ENCODE measurements at regions not wholly inside any gene's neighbourhood (a gene's known extent, or its start where the extent isn't known, plus 50 kb on each side); places are given as distances from the start of the nearest gene placed in this dataset.

- peaks cover 0 to 3% of the 10 kb centered on the region in 2 donors for H3K9me3 ChIP-seq (ENCODE audit: control insufficient read depth in 1 of 2, low read length in 2 of 2)
- H3K27me3 Mint-ChIP-seq: no peaks in the 10 kb centered on the region
- no peaks in the 10 kb centered on the region for H3K27me3 ChIP-seq (ENCODE audit: insufficient read depth, low read length)
- H3K36me3 ChIP-seq (ENCODE audit: insufficient read depth, low read length): no peaks in the 10 kb centered on the region
- H3K27ac ChIP-seq (ENCODE audit: low read depth, low read length): no peak overlapping the region
- H3K4me1 ChIP-seq (ENCODE audit: insufficient read depth, low read length): no peaks in the 10 kb centered on the region
- no peak overlapping the region for H3K4me3 ChIP-seq (ENCODE audit: low read length in 2 of 2)
- CTCF ChIA-PET (ENCODE audit: partially characterized antibody): no interaction called here
- DNase-seq: no peak
- H3K36me3 Mint-ChIP-seq: no peaks in the 10 kb centered on the region
- no peaks in the 10 kb centered on the region for H3K4me1 Mint-ChIP-seq
- intact Hi-C loops (cut with micrococcal nuclease): no loop called here
- POLR2A ChIA-PET (ENCODE audit: partially characterized antibody): no interaction called here
- no peak overlapping the region for H3K27ac Mint-ChIP-seq
- peaks cover 0 to 10% (median 2%) of the 10 kb centered on the region in 8 donors for H3K9me3 Mint-ChIP-seq
- no peak overlapping the region for H3K4me3 Mint-ChIP-seq
These were observed 939.5 kb downstream of the EPHA7 start for GRCh38 chr6:92479831-92480230.

DNA sequence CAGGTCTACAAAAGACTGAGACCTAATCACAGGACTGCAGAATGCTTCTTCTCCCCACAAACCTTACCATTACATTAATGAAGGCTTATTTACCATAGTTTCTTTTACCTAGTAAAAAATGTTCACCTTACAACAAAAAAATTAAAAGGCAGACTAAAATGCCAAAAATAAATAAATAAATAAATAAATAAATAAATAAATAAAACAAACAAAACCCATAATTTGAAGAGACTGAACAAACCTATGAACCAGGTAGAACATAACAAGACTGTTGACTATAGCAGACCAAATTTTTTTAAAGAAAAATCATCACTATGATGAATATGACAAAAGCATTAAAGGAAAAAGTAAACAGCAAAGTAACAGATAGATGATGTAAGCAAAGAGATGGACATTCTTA, 946.3 kb downstream of the EPHA7 start:
- POLR2A ChIA-PET (ENCODE audit: partially characterized antibody): no interaction called here
- Mint-ChIP-seq H3K4me3 (no peak overlapping the region), H3K36me3 (no peaks in the 10 kb centered on the region), H3K27ac (no peak overlapping the region), H3K4me1 (no peaks in the 10 kb centered on the region), H3K9me3 (peaks cover 2 to 13% (median 9%) of the 10 kb centered on the region in 8 donors), H3K27me3 (no peaks in the 10 kb centered on the region)
- Histone ChIP-seq H3K27ac (ENCODE audit: low read depth, low read length) (no peak overlapping the region), H3K4me1 (ENCODE audit: insufficient read depth, low read length) (no peaks in the 10 kb centered on the region), H3K9me3 (ENCODE audit: control insufficient read depth in 1 of 2, low read length in 2 of 2) (peaks cover 0 to 3% of the 10 kb centered on the region in 2 donors), H3K36me3 (ENCODE audit: insufficient read depth, low read length) (no peaks in the 10 kb centered on the region), H3K27me3 (ENCODE audit: insufficient read depth, low read length) (no peaks in the 10 kb centered on the region), H3K4me3 (ENCODE audit: low read length in 2 of 2) (no peak overlapping the region)
- DNase-seq: no peak
- CTCF ChIA-PET (ENCODE audit: partially characterized antibody): no interaction called here
- intact Hi-C loops (cut with micrococcal nuclease): no loop called here

- Histone ChIP-seq H3K4me1 (ENCODE audit: insufficient read depth, low read length) (no peaks in the 10 kb centered on the region), H3K9me3 (ENCODE audit: control insufficient read depth in 1 of 2, low read length in 2 of 2) (no peaks in the 10 kb centered on the region), H3K4me3 (ENCODE audit: low read length in 2 of 2) (no peak overlapping the region), H3K36me3 (ENCODE audit: insufficient read depth, low read length) (no peaks in the 10 kb centered on the region), H3K27me3 (ENCODE audit: insufficient read depth, low read length) (no peaks in the 10 kb centered on the region), H3K27ac (ENCODE audit: low read depth, low read length) (no peak overlapping the region)
- ChIA-PET CTCF (ENCODE audit: partially characterized antibody) (no interaction called here), POLR2A (ENCODE audit: partially characterized antibody) (no interaction called here)
- Mint-ChIP-seq H3K27ac (no peak overlapping the region), H3K9me3 (peaks cover 8 to 39% (median 17%) of the 10 kb centered on the region in 8 donors), H3K27me3 (no peaks in the 10 kb centered on the region), H3K4me1 (no peaks in the 10 kb centered on the region), H3K36me3 (no peaks in the 10 kb centered on the region), H3K4me3 (no peak overlapping the region)
- intact Hi-C loops (cut with micrococcal nuclease): no loop called here
- no peak for DNase-seq
These were observed 950.1 kb downstream of the EPHA7 start for GRCh38 chr6:92469186-92469828.

DNA sequence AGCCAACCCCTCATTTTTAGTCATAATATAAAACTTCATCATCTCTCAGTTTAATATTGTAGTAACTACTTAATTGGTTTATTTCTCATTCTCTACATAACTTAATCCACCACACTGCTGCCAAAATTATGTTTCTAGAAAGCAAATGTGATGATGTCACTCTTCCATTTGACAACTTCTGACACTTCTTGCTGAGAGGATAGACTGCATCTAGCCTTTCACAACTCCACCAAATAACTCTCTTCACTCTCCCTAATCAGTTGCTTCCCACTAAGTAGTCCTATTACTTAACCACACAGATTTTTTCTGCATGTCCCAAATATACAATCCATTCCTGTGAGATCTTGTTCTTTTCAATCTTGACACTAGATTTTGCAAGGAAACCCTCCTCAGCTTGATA, 951.3 kb downstream of the EPHA7 start:
- POLR2A ChIA-PET (ENCODE audit: partially characterized antibody): no interaction called here
- intact Hi-C loops (cut with micrococcal nuclease): no loop called here
- CTCF ChIA-PET (ENCODE audit: partially characterized antibody): no interaction called here
- H3K9me3 ChIP-seq (ENCODE audit: control insufficient read depth in 1 of 2, low read length in 2 of 2): no peaks in the 10 kb centered on the region
- no peak overlapping the region for H3K27ac ChIP-seq (ENCODE audit: low read depth, low read length)
- DNase-seq: no peak
- H3K36me3 ChIP-seq (ENCODE audit: insufficient read depth, low read length): no peaks in the 10 kb centered on the region
- H3K4me3 ChIP-seq (ENCODE audit: low read length in 2 of 2): no peak overlapping the region
- H3K4me1 ChIP-seq (ENCODE audit: insufficient read depth, low read length): no peaks in the 10 kb centered on the region
- H3K27me3 ChIP-seq (ENCODE audit: insufficient read depth, low read length): no peaks in the 10 kb centered on the region
- Mint-ChIP-seq H3K27me3 (no peaks in the 10 kb centered on the region), H3K4me1 (no peaks in the 10 kb centered on the region), H3K9me3 (peaks cover 7 to 36% (median 18%) of the 10 kb centered on the region in 8 donors), H3K27ac (no peak overlapping the region), H3K36me3 (no peaks in the 10 kb centered on the region), H3K4me3 (no peak overlapping the region)

DNA sequence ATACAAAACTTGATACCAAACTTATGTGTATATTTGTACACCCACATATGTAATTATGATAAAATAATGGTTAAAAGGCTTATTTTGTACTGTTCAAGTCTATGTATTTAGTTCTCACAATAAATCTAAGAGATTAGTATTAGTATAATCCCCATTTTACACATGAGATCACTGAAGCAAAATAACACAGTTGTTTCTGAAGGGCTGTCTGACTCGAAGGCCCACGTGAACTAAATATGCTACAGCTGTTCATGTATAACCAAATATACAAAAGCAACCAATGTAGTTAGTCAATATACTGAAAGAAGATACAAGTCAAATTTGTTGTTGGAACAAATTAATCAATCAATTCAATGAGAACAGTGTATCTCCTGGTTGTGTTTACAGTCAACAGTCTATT, 959.2 kb downstream of the EPHA7 start:
- Histone ChIP-seq H3K27me3 (ENCODE audit: insufficient read depth, low read length) (no peaks in the 10 kb centered on the region), H3K4me1 (ENCODE audit: insufficient read depth, low read length) (no peaks in the 10 kb centered on the region), H3K27ac (ENCODE audit: low read depth, low read length) (no peak overlapping the region), H3K9me3 (ENCODE audit: control insufficient read depth in 1 of 2, low read length in 2 of 2) (no peaks in the 10 kb centered on the region), H3K4me3 (ENCODE audit: low read length in 2 of 2) (no peak overlapping the region), H3K36me3 (ENCODE audit: insufficient read depth, low read length) (no peaks in the 10 kb centered on the region)
- intact Hi-C loops (cut with micrococcal nuclease): no loop called here
- Mint-ChIP-seq H3K4me3 (no peak overlapping the region), H3K36me3 (no peaks in the 10 kb centered on the region), H3K4me1 (no peaks in the 10 kb centered on the region), H3K9me3 (peaks cover 2 to 11% (median 6%) of the 10 kb centered on the region in 8 donors), H3K27ac (no peak overlapping the region), H3K27me3 (no peaks in the 10 kb centered on the region)
- POLR2A ChIA-PET (ENCODE audit: partially characterized antibody): no interaction called here
- no peak for DNase-seq
- CTCF ChIA-PET (ENCODE audit: partially characterized antibody): no interaction called here

DNA sequence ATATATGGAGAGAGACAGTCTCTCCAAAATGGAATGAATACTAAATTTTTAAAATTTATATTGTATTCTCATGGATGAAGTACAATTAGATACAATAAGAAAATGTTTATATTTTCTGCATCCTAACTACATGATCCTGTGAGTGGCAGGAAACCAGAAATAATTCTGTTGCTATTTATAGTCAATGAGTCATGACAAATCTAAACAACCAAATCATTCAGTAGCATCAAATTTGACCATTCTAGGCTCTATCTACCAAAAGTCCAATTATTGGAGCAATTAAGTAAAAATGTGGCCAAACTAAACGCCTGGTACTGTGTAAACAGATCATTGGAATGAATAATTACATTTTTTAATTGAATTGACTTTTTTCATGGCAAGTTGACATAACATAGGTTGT, 959.8 kb downstream of the EPHA7 start:
- ChIA-PET CTCF (ENCODE audit: partially characterized antibody) (no interaction called here), POLR2A (ENCODE audit: partially characterized antibody) (no interaction called here)
- intact Hi-C loops (cut with micrococcal nuclease): no loop called here

DNA sequence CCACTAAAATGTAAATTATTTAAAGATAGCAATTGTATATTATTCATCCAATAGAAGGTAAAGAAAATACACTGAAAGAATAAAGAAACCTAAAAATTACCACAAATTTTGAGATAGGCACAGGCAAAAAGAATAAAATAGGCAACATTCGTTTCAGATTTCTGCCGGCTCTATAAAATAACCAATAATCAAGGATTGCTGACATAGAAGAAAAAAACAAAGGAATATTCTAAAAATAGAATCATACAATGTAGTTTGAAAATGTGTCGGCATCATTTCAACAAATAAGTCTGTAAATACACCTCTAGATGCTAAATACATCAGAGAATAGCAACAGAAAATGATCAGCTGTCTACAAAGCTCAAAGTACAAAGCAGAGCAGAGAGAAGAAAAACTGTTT, 973.3 kb downstream of the EPHA7 start:
- ChIA-PET CTCF (ENCODE audit: partially characterized antibody) (no interaction called here), POLR2A (ENCODE audit: partially characterized antibody) (no interaction called here)
- Histone ChIP-seq H3K36me3 (ENCODE audit: insufficient read depth, low read length) (no peaks in the 10 kb centered on the region), H3K27me3 (ENCODE audit: insufficient read depth, low read length) (no peaks in the 10 kb centered on the region), H3K9me3 (ENCODE audit: control insufficient read depth in 1 of 2, low read length in 2 of 2) (no peaks in the 10 kb centered on the region), H3K4me3 (ENCODE audit: low read length in 2 of 2) (no peak overlapping the region), H3K4me1 (ENCODE audit: insufficient read depth, low read length) (no peaks in the 10 kb centered on the region), H3K27ac (ENCODE audit: low read depth, low read length) (no peak overlapping the region)
- intact Hi-C loops (cut with micrococcal nuclease): no loop called here
- peaks cover 0 to 18% (median 6%) of the 10 kb centered on the region in 8 donors for H3K9me3 Mint-ChIP-seq
- H3K4me3 Mint-ChIP-seq: no peak overlapping the region
- DNase-seq: no peak
- no peaks in the 10 kb centered on the region for H3K27me3 Mint-ChIP-seq
- no peaks in the 10 kb centered on the region for H3K36me3 Mint-ChIP-seq
- no peak overlapping the region for H3K27ac Mint-ChIP-seq
- no peaks in the 10 kb centered on the region for H3K4me1 Mint-ChIP-seq

More for the DNA sequence above, 959.8 kb downstream of the EPHA7 start:
- Histone ChIP-seq H3K27ac (ENCODE audit: low read depth, low read length) (no peak overlapping the region), H3K36me3 (ENCODE audit: insufficient read depth, low read length) (no peaks in the 10 kb centered on the region), H3K9me3 (ENCODE audit: control insufficient read depth in 1 of 2, low read length in 2 of 2) (no peaks in the 10 kb centered on the region), H3K4me3 (ENCODE audit: low read length in 2 of 2) (no peak overlapping the region), H3K4me1 (ENCODE audit: insufficient read depth, low read length) (no peaks in the 10 kb centered on the region), H3K27me3 (ENCODE audit: insufficient read depth, low read length) (no peaks in the 10 kb centered on the region)
- no peak for DNase-seq
- Mint-ChIP-seq H3K9me3 (peaks cover 0 to 9% (median 3%) of the 10 kb centered on the region in 8 donors), H3K36me3 (no peaks in the 10 kb centered on the region), H3K27me3 (no peaks in the 10 kb centered on the region), H3K4me3 (no peak overlapping the region), H3K4me1 (no peaks in the 10 kb centered on the region), H3K27ac (no peak overlapping the region)

GRCh38 chr6:92433911-92434310, 985.4 kb downstream of the EPHA7 start:
- POLR2A ChIA-PET (ENCODE audit: partially characterized antibody): no interaction called here
- H3K27me3 ChIP-seq (ENCODE audit: insufficient read depth, low read length): no peaks in the 10 kb centered on the region
- no peaks in the 10 kb centered on the region for H3K36me3 Mint-ChIP-seq
- H3K4me3 Mint-ChIP-seq: no peak overlapping the region
- intact Hi-C loops (cut with micrococcal nuclease): no loop called here
- no peak overlapping the region for H3K27ac ChIP-seq (ENCODE audit: low read depth, low read length)
- H3K9me3 ChIP-seq (ENCODE audit: control insufficient read depth in 1 of 2, low read length in 2 of 2): no peaks in the 10 kb centered on the region
- H3K27me3 Mint-ChIP-seq: no peaks in the 10 kb centered on the region
- CTCF ChIA-PET (ENCODE audit: partially characterized antibody): no interaction called here
- H3K36me3 ChIP-seq (ENCODE audit: insufficient read depth, low read length): no peaks in the 10 kb centered on the region
- H3K4me1 ChIP-seq (ENCODE audit: insufficient read depth, low read length): no peaks in the 10 kb centered on the region
- H3K4me3 ChIP-seq (ENCODE audit: low read length in 2 of 2): no peak overlapping the region
- no peak overlapping the region for H3K27ac Mint-ChIP-seq
- no peak for DNase-seq
- no peaks in the 10 kb centered on the region for H3K4me1 Mint-ChIP-seq
- peaks cover 0 to 11% (median 3%) of the 10 kb centered on the region in 8 donors for H3K9me3 Mint-ChIP-seq
